ENCODE measurements at regions not wholly inside any gene's neighbourhood (a gene's known extent, or its start where the extent isn't known, plus 50 kb on each side); places are given as distances from the start of the nearest gene placed in this dataset.
A peak's percentile ranks its signal among the peaks of the same experiment; 100 is the strongest.
"Not testable (repeated sequence)": the region's sequence is repeated elsewhere in the genome, so short reads cannot be mapped to it uniquely, and the experiment has no call there.

- not testable (repeated sequence) for DNase-seq
These were observed 174.6 kb downstream of the SPIN4 start for GRCh38 chrX:63176578-63176977.

- not testable (repeated sequence) for DNase-seq
These were observed 177.1 kb downstream of the SPIN4 start for GRCh38 chrX:63173841-63174718.

- DNase-seq: not testable (repeated sequence)
These were observed 181.7 kb downstream of the SPIN4 start for GRCh38 chrX:63169416-63169815.

- not testable (repeated sequence) for DNase-seq
These were observed 182.2 kb downstream of the SPIN4 start for GRCh38 chrX:63168949-63169348.

GRCh38 chrX:63167002-63167401 lies 184.1 kb downstream of the SPIN4 start:
- not testable (repeated sequence) for DNase-seq

- not testable (repeated sequence) for DNase-seq
These were observed 190.1 kb downstream of the SPIN4 start for GRCh38 chrX:63160994-63161393.

GRCh38 chrX:63160340-63160739 lies 190.8 kb downstream of the SPIN4 start:
- DNase-seq: not testable (repeated sequence)

- not testable (repeated sequence) for DNase-seq
These were observed 205.6 kb downstream of the SPIN4 start for GRCh38 chrX:63145526-63145925.

- DNase-seq: not testable (repeated sequence)
These were observed 208.5 kb downstream of the SPIN4 start for GRCh38 chrX:63142588-63142987.

GRCh38 chrX:63135859-63136258 lies 215.3 kb downstream of the SPIN4 start:
- not testable (repeated sequence) for DNase-seq

- peak; percentile 55 for DNase-seq
These were observed 222.6 kb downstream of the SPIN4 start for GRCh38 chrX:63128509-63128908.

- no peak for DNase-seq
These were observed 235.9 kb downstream of the SPIN4 start for GRCh38 chrX:63115196-63115595.

GRCh38 chrX:63101879-63102620 lies 249.1 kb downstream of the SPIN4 start:
- DNase-seq: no peak

GRCh38 chrX:63058204-63058603 lies 292.9 kb downstream of the SPIN4 start:
- DNase-seq: no peak

- DNase-seq: peak; percentile 22
These were observed 300.9 kb downstream of the SPIN4 start for GRCh38 chrX:63050225-63050624.

GRCh38 chrX:63032811-63033210 lies 318.3 kb downstream of the SPIN4 start:
- DNase-seq: no peak

GRCh38 chrX:63013549-63013948 lies 337.6 kb downstream of the SPIN4 start:
- no peak for DNase-seq

- peak; percentile 14 for DNase-seq
These were observed 338.6 kb downstream of the SPIN4 start for GRCh38 chrX:63012574-63012973.

GRCh38 chrX:63000196-63000595 lies 350.9 kb downstream of the SPIN4 start:
- DNase-seq: not testable (repeated sequence)

Measured in OCI-M1 (cell line).